Fibroblast of lung (primary cell): ENCODE measurements at regions not wholly inside any gene's neighbourhood (a gene's known extent, or its start where the extent isn't known, plus 50 kb on each side); places are given as distances from the start of the nearest gene placed in this dataset.

Source experiments
- DNase-seq, 2 donors: peaks; one replicate each; pipeline versions ENCODE4 v3.0.0 to v3.0.0-alpha.2; 2010; ENCODE audit warnings: low read depth in 2 of 2
- H2AFZ ChIP-seq: 2 replicates; pipeline ENCODE4 v1.5.1; 2012; ENCODE audit warnings: low read length, control low read depth, inconsistent platforms
- H3K27ac ChIP-seq: 2 replicates; pipeline ENCODE4 v1.5.1; 2011; ENCODE audit warnings: low read length, control low read depth; ENCODE audit not compliant: insufficient read depth
- H3K27me3 ChIP-seq: 2 replicates; pipeline ENCODE4 v1.5.1; 2011; ENCODE audit warnings: mild to moderate bottlenecking, low read length; ENCODE audit not compliant: control insufficient read depth, insufficient read depth
- H3K36me3 ChIP-seq: 2 replicates; pipeline ENCODE4 v1.5.1; 2011; ENCODE audit warnings: low read length; ENCODE audit not compliant: control insufficient read depth, insufficient read depth
- H3K4me1 ChIP-seq: 2 replicates; pipeline ENCODE4 v1.5.1; 2011; ENCODE audit warnings: low read length; ENCODE audit not compliant: control insufficient read depth, insufficient read depth; ENCODE audit errors: extremely low read depth
- H3K4me2 ChIP-seq: 2 replicates; pipeline ENCODE4 v1.5.1; 2011; ENCODE audit warnings: low read length, control low read depth; ENCODE audit not compliant: insufficient read depth; ENCODE audit errors: extremely low read depth
- H3K4me3 ChIP-seq, 4 experiments: fragments of 200-600 bp in 1 of 4; sonication (generic) in 1 of 4; replicated peaks in 1 of 4; 2 replicates each; pipeline ENCODE4 v1.5.1; 2011 to 2016; ENCODE audit warnings: low read length in 4 of 4, low read depth in 3 of 4, mild to moderate bottlenecking in 3 of 4, control low read depth in 2 of 4, inconsistent platforms in 1 of 4, mixed read lengths in 1 of 4; ENCODE audit not compliant: insufficient read depth in 1 of 4; ENCODE audit errors: control extremely low read depth in 1 of 4
- H3K79me2 ChIP-seq: 2 replicates; pipeline ENCODE4 v1.5.1; 2012; ENCODE audit warnings: mild to moderate bottlenecking, low read length, inconsistent platforms; ENCODE audit not compliant: control insufficient read depth, insufficient read depth
- H3K9ac ChIP-seq: 2 replicates; pipeline ENCODE4 v1.5.1; 2011; ENCODE audit warnings: mild to moderate bottlenecking, low read length, control low read depth; ENCODE audit not compliant: insufficient read depth
- H3K9me3 ChIP-seq: 2 replicates; pipeline ENCODE4 v1.5.1; 2012; ENCODE audit warnings: low read depth, low read length; ENCODE audit not compliant: control insufficient read depth, insufficient read depth
- H4K20me1 ChIP-seq: 2 replicates; pipeline ENCODE4 v1.5.1; 2011; ENCODE audit warnings: low read length; ENCODE audit not compliant: control insufficient read depth, insufficient read depth; ENCODE audit errors: extremely low read depth
- EZH2 ChIP-seq: IDR thresholded peaks from 2 replicates; pipeline ENCODE4 v1.5.1; 2012; ENCODE audit warnings: low read length, control low read depth, mild to moderate bottlenecking; ENCODE audit errors: missing control alignments
- TF ChIP-seq, protein P1 (sequence below), 2 donors: IDR thresholded peaks in 1 of 2; conservative IDR thresholded peaks in 1 of 2; 1 replicate in 1 of 2; 2 replicates in 1 of 2; pipeline ENCODE4 v1.5.1; 2011 to 2012; ENCODE audit warnings: low read length in 2 of 2, control low read depth in 1 of 2, inconsistent platforms in 1 of 2, low read depth in 1 of 2, mild to moderate bottlenecking in 1 of 2

DNA sequence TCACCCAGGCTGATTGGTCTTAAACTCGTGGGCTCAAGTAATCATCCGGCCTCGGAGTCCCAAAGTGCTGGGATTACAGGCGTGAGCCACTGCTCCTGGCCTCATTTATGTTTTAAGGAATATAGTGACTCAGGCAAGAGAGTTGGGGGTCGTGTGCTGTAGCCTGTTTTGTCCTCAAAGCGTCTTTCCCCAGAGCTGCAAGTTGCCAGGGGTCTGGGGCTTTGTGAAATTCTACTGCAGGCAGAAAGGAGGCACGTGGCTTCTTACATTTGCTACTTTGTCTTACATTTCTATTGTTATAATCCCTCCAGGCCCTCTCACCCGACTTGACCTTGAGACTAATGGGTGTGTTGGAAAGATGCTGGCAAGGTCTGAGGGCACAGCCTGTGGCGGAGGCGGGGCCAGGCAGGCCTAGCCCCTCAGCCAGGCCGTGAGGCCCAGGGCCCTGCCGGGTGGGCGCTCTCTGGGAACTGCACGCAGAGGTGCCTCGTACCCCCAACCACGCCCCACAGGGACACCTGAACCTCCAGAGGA lies 85.8 kb upstream of the NDUFV2 start:
- H3K27me3 ChIP-seq = no peaks in the 10 kb centered on the region
- H4K20me1 ChIP-seq = no peaks in the 10 kb centered on the region
- no peaks in the 10 kb centered on the region for H3K9me3 ChIP-seq
- H3K36me3 ChIP-seq = no peaks in the 10 kb centered on the region
- peak overlapping the region; percentile 9 for H2AFZ ChIP-seq
- no peak overlapping the region for H3K9ac ChIP-seq
- peak in 1 of 2 donors; percentile 62 for DNase-seq
- no peak for TF ChIP-seq EZH2
- TF ChIP-seq, protein P1, sequence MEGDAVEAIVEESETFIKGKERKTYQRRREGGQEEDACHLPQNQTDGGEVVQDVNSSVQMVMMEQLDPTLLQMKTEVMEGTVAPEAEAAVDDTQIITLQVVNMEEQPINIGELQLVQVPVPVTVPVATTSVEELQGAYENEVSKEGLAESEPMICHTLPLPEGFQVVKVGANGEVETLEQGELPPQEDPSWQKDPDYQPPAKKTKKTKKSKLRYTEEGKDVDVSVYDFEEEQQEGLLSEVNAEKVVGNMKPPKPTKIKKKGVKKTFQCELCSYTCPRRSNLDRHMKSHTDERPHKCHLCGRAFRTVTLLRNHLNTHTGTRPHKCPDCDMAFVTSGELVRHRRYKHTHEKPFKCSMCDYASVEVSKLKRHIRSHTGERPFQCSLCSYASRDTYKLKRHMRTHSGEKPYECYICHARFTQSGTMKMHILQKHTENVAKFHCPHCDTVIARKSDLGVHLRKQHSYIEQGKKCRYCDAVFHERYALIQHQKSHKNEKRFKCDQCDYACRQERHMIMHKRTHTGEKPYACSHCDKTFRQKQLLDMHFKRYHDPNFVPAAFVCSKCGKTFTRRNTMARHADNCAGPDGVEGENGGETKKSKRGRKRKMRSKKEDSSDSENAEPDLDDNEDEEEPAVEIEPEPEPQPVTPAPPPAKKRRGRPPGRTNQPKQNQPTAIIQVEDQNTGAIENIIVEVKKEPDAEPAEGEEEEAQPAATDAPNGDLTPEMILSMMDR (conservative IDR thresholded peaks at IDR 0.05 in 1 of 2, IDR thresholded peaks at IDR 0.05 in 1 of 2; ENCODE audit: low read depth in 1 of 2, low read length in 2 of 2) = no peak
- peaks cover 10% of the 10 kb centered on the region for H3K4me1 ChIP-seq
- H3K4me3 ChIP-seq = peak overlapping the region in 1 of 4 experiments; percentile 36
- no peaks in the 10 kb centered on the region for H3K79me2 ChIP-seq
- peak overlapping the region; percentile 88 for H3K27ac ChIP-seq
- H3K4me2 ChIP-seq = peak overlapping the region; percentile 27

DNA sequence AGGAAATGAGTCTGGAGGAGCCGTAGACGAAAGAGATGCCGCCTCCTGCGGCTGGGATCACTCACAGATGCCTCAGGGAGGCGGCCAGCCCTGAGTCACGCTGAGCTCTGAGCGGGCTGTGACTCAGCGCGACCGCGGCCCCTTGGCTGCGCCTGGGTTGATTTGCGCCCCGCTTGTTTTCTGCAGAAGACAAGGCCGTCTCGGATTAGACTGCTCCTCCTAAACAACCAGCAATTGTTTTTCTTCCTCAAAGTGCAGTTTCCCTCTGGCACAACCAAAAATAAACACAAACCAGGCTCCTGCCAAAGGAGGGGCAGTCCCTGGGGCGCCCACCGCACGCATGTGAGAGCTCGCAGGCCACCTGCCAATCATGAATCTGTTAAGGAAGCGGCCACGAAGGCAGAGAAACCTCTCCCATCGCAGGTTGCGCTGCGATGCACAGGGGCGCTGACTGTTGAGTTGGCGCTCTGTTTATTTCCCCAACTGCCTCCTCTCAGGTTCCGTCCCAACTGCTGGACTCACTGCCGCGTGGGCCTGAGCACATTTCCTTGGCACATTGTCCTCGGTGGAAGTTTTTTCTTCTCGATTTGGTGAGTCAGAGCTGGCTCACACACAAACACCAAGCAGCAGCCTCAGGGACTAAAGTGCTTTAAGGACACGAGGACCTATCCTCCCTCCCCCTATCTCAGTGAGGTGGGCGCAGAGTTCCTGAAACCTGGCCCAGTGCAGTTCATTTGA lies 85.2 kb upstream of the NDUFV2 start:
- Histone ChIP-seq H3K4me2 (peak overlapping the region; percentile 80), H3K27ac (peak overlapping the region; percentile 88), H2AFZ (peak overlapping the region; percentile 23), H3K9ac (peak overlapping the region; percentile 28), H3K9me3 (no peaks in the 10 kb centered on the region), H3K36me3 (no peaks in the 10 kb centered on the region), H3K79me2 (no peaks in the 10 kb centered on the region), H3K4me3 (peak overlapping the region; percentile 13 to 39 (median 26)), H4K20me1 (no peaks in the 10 kb centered on the region), H3K4me1 (peaks cover 10% of the 10 kb centered on the region), H3K27me3 (no peaks in the 10 kb centered on the region)
- TF ChIP-seq EZH2 = no peak
- TF ChIP-seq, protein P1 (conservative IDR thresholded peaks at IDR 0.05 in 1 of 2, IDR thresholded peaks at IDR 0.05 in 1 of 2; ENCODE audit: low read depth in 1 of 2, low read length in 2 of 2) = no peak
- DNase-seq = peak; percentile 91 to 96

DNA sequence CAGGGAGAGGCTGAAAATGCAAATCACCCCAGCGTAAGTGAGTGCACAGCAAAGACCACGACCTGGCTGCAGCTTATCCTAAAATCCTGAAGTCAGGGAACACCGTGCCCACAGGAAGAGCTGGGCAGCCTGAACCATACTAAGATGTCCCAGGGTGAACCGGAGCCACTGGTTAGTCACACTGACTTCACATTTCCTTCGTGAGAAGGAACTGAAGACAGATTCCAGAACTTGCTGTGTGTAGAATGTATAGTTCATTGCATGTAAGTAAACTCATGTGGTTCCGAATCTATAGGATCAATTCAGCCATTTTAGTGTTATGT lies 84.6 kb upstream of the NDUFV2 start:
- peak overlapping the region; percentile 23 for H2AFZ ChIP-seq
- H3K9me3 ChIP-seq = no peaks in the 10 kb centered on the region
- no peaks in the 10 kb centered on the region for H3K79me2 ChIP-seq
- H3K4me3 ChIP-seq = peak overlapping the region in 3 of 4 experiments; percentile 13 to 39 (median 24)
- DNase-seq = peak in 1 of 2 donors; percentile 79
- peak overlapping the region; percentile 80 for H3K4me2 ChIP-seq
- no peak overlapping the region for H3K9ac ChIP-seq
- no peaks in the 10 kb centered on the region for H3K27me3 ChIP-seq
- no peaks in the 10 kb centered on the region for H4K20me1 ChIP-seq
- H3K27ac ChIP-seq = peak overlapping the region; percentile 88
- no peak for TF ChIP-seq EZH2
- TF ChIP-seq, protein P1 (conservative IDR thresholded peaks at IDR 0.05 in 1 of 2, IDR thresholded peaks at IDR 0.05 in 1 of 2; ENCODE audit: low read depth in 1 of 2, low read length in 2 of 2) = no peak
- H3K4me1 ChIP-seq = peaks cover 10% of the 10 kb centered on the region
- H3K36me3 ChIP-seq = no peaks in the 10 kb centered on the region
